ENCODE measurements at regions not wholly inside any gene's neighbourhood (a gene's known extent, or its start where the extent isn't known, plus 50 kb on each side); places are given as distances from the start of the nearest gene placed in this dataset.

- H3K27ac ChIP-seq = no peak overlapping the region
- 92 to 99% (median 97%) methylated on average over 3 of the region's 3 CpGs for WGBS, 5 donors
- H3K9me3 ChIP-seq = no peaks in the 10 kb centered on the region
- H3K36me3 ChIP-seq = no peaks in the 10 kb centered on the region
- no peaks in the 10 kb centered on the region for H3K27me3 ChIP-seq (replicated peaks in 1 of 7)
- DNase-seq = no peak
- H3K4me1 ChIP-seq = no peaks in the 10 kb centered on the region
- H3K4me3 ChIP-seq = no peak overlapping the region
- TF ChIP-seq POLR2AphosphoS5 (IDR thresholded peaks at IDR 0.05) (no peak), POLR2A (IDR thresholded peaks at IDR 0.05) (no peak)
- TF ChIP-seq, protein P1, sequence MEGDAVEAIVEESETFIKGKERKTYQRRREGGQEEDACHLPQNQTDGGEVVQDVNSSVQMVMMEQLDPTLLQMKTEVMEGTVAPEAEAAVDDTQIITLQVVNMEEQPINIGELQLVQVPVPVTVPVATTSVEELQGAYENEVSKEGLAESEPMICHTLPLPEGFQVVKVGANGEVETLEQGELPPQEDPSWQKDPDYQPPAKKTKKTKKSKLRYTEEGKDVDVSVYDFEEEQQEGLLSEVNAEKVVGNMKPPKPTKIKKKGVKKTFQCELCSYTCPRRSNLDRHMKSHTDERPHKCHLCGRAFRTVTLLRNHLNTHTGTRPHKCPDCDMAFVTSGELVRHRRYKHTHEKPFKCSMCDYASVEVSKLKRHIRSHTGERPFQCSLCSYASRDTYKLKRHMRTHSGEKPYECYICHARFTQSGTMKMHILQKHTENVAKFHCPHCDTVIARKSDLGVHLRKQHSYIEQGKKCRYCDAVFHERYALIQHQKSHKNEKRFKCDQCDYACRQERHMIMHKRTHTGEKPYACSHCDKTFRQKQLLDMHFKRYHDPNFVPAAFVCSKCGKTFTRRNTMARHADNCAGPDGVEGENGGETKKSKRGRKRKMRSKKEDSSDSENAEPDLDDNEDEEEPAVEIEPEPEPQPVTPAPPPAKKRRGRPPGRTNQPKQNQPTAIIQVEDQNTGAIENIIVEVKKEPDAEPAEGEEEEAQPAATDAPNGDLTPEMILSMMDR (IDR thresholded peaks at IDR 0.05 in 8 of 11, conservative IDR thresholded peaks at IDR 0.05 in 3 of 11) = no peak
- intact Hi-C loops (cut with DNase I; ENCODE audit: low total_unique reads) = no loop called here
Measured at GRCh38 chr13:40243047-40243446, 423.4 kb downstream of the FOXO1 start.

DNA sequence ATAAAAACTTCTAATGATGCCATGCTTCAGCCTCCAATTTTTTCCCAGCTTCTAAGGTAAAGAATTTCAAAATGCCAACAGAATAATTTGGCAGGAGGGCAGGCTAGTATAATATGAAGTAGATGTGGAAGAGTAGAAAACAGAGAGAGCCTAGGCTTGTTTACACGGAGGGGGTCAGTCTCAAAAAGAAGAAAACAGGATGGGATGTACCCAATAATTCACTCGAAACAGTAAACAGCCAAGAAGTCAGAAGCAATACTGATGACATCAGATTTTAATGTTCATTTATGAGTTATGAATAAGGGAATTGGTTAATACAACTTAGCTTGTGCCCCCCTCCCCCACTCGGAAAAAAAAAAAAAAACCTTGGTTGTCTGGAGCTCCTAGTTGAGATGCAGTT is 422.5 kb downstream of the FOXO1 start:
- no peak overlapping the region for H3K27ac ChIP-seq
- H3K27me3 ChIP-seq (replicated peaks in 1 of 7) = no peaks in the 10 kb centered on the region
- H3K36me3 ChIP-seq = no peaks in the 10 kb centered on the region
- WGBS, 5 donors = 32 to 71% (median 51%) methylated on average over 3 of the region's 3 CpGs
- peaks cover 0 to under 1% (median 0%) of the 10 kb centered on the region in 8 donors for H3K9me3 ChIP-seq
- no peaks in the 10 kb centered on the region for H3K4me1 ChIP-seq
- TF ChIP-seq POLR2A (IDR thresholded peaks at IDR 0.05) (no peak), POLR2AphosphoS5 (IDR thresholded peaks at IDR 0.05) (no peak)
- TF ChIP-seq, protein P1 (IDR thresholded peaks at IDR 0.05 in 8 of 11, conservative IDR thresholded peaks at IDR 0.05 in 3 of 11) = no peak
- no peak for DNase-seq
- no peak overlapping the region for H3K4me3 ChIP-seq
- intact Hi-C loops (cut with DNase I; ENCODE audit: low total_unique reads) = no loop called here

DNA sequence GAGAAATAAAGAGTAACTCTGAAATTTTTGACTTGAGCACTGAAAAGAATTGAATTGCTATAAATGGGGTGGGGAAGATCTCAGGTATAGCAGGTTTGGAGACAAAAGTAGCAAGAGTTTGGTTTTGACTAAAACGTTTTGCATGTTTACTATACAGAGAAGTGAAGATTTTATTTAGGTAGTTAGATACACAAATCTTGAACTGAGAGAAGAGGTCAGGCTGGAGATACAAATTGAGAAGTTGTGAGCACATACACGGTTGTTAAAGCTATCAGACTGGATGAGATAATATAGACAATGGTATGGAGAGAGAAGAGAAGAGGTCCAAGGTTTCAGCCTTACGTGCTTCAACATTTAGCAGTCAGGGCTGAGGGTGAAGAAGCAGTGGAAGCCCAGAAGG is 420.9 kb downstream of the FOXO1 start:
- H3K4me3 ChIP-seq = no peak overlapping the region
- no peaks in the 10 kb centered on the region for H3K27me3 ChIP-seq (replicated peaks in 1 of 7)
- WGBS, 5 donors = 53 to 76% (median 67%) methylated on average over 3 of the region's 3 CpGs
- intact Hi-C loops (cut with DNase I; ENCODE audit: low total_unique reads) = no loop called here
- DNase-seq = no peak
- TF ChIP-seq POLR2AphosphoS5 (IDR thresholded peaks at IDR 0.05) (no peak), POLR2A (IDR thresholded peaks at IDR 0.05) (no peak)
- TF ChIP-seq, protein P1 (IDR thresholded peaks at IDR 0.05 in 8 of 11, conservative IDR thresholded peaks at IDR 0.05 in 3 of 11) = no peak
- H3K9me3 ChIP-seq = peaks cover 0 to 11% (median 0%) of the 10 kb centered on the region in 8 donors
- H3K36me3 ChIP-seq = no peaks in the 10 kb centered on the region
- no peaks in the 10 kb centered on the region for H3K4me1 ChIP-seq
- H3K27ac ChIP-seq = no peak overlapping the region

DNA sequence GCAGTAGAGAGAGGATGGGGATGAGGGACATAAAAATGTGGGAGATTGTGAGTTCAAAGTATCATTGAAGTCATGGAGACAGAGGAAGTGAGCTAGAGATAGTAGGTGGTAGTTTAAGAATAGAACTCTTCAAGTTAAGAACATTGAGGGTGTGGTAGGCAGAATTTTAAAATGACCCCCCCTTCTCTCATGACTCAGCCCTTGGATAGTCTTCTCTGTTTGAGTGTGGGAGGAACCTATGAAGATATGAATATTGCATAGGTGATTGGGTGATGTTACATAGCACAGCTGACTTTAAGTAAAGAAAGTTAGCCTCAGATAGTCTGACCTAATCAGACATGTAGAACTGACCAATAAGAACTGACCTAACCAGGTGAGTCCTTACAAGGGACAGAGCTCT is 418.6 kb downstream of the FOXO1 start:
- intact Hi-C loops (cut with DNase I; ENCODE audit: low total_unique reads) = no loop called here
- no peak overlapping the region for H3K27ac ChIP-seq
- peaks cover 0 to 15% (median 5%) of the 10 kb centered on the region in 6 donors for H3K4me1 ChIP-seq
- H3K4me3 ChIP-seq = no peak overlapping the region
- H3K36me3 ChIP-seq = no peaks in the 10 kb centered on the region
- no peaks in the 10 kb centered on the region for H3K27me3 ChIP-seq (replicated peaks in 1 of 7)
- TF ChIP-seq POLR2AphosphoS5 (IDR thresholded peaks at IDR 0.05) = no peak
- no peak for TF ChIP-seq POLR2A (IDR thresholded peaks at IDR 0.05)
- TF ChIP-seq, protein P1 (IDR thresholded peaks at IDR 0.05 in 8 of 11, conservative IDR thresholded peaks at IDR 0.05 in 3 of 11) = no peak
- H3K9me3 ChIP-seq = peaks cover 0 to 11% (median 0%) of the 10 kb centered on the region in 8 donors
- DNase-seq = no peak
